ENCODE measurements at regions not wholly inside any gene's neighbourhood (a gene's known extent, or its start where the extent isn't known, plus 50 kb on each side); places are given as distances from the start of the nearest gene placed in this dataset.

DNA sequence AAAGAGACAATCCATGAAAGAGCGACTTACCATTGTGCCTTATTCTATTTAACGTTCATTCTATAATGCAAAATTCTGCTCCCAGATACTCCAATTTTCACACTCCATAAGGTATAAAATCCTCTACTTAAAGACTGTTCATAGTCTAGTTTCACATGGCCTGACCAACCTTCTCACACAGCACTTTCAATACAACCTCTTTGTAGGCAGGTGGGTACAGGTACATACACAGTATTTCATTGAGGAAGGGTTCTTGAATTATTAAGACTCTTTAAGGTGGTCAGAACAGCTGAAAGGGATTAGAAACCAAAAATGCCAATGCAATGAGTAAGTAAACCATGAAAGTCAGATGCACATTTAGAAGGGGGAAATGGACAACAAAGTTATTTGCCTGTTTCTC, 352.0 kb downstream of the PARP8 start:
- POLR2A ChIA-PET (ENCODE audit: partially characterized antibody): no interaction called here
- DNase-seq: no peak
- no peak overlapping the region for H3K4me3 ChIP-seq (ENCODE audit: low read length in 2 of 2)
- Mint-ChIP-seq H3K4me1 (no peaks in the 10 kb centered on the region), H3K4me3 (no peak overlapping the region), H3K9me3 (no peaks in the 10 kb centered on the region), H3K27ac (no peak overlapping the region), H3K27me3 (no peaks in the 10 kb centered on the region), H3K36me3 (no peaks in the 10 kb centered on the region)
- no peaks in the 10 kb centered on the region for H3K9me3 ChIP-seq (ENCODE audit: control insufficient read depth in 1 of 2, low read length in 2 of 2)
- CTCF ChIA-PET (ENCODE audit: partially characterized antibody): no interaction called here
- H3K4me1 ChIP-seq (ENCODE audit: insufficient read depth, low read length): no peaks in the 10 kb centered on the region
- H3K27ac ChIP-seq (ENCODE audit: low read depth, low read length): no peak overlapping the region
- intact Hi-C loops (cut with micrococcal nuclease): no loop called here
- no peaks in the 10 kb centered on the region for H3K36me3 ChIP-seq (ENCODE audit: insufficient read depth, low read length)
- no peaks in the 10 kb centered on the region for H3K27me3 ChIP-seq (ENCODE audit: insufficient read depth, low read length)

- peaks cover 0 to 6% (median 3%) of the 10 kb centered on the region in 8 donors for H3K9me3 Mint-ChIP-seq
- ChIA-PET POLR2A (ENCODE audit: partially characterized antibody) (no interaction called here), CTCF (ENCODE audit: partially characterized antibody) (interaction anchor here (0.6 kb wide), 1 partner anchor 218 kb away, joined by 3 read pairs; no protein-coding TSS in a partner anchor)
- Histone ChIP-seq H3K27ac (ENCODE audit: low read depth, low read length) (no peak overlapping the region), H3K27me3 (ENCODE audit: insufficient read depth, low read length) (no peaks in the 10 kb centered on the region), H3K9me3 (ENCODE audit: control insufficient read depth in 1 of 2, low read length in 2 of 2) (no peaks in the 10 kb centered on the region), H3K36me3 (ENCODE audit: insufficient read depth, low read length) (no peaks in the 10 kb centered on the region), H3K4me1 (ENCODE audit: insufficient read depth, low read length) (no peaks in the 10 kb centered on the region), H3K4me3 (ENCODE audit: low read length in 2 of 2) (no peak overlapping the region)
- no peaks in the 10 kb centered on the region for H3K4me1 Mint-ChIP-seq
- intact Hi-C loops (cut with micrococcal nuclease): no loop called here
- no peaks in the 10 kb centered on the region for H3K36me3 Mint-ChIP-seq
- H3K4me3 Mint-ChIP-seq: no peak overlapping the region
- no peak for DNase-seq
- peaks cover 2 to 4% of the 10 kb centered on the region in 2 donors for H3K27me3 Mint-ChIP-seq
- H3K27ac Mint-ChIP-seq: no peak overlapping the region
Observed at GRCh38 chr5:51024263-51024662, 357.8 kb downstream of the PARP8 start.

DNA sequence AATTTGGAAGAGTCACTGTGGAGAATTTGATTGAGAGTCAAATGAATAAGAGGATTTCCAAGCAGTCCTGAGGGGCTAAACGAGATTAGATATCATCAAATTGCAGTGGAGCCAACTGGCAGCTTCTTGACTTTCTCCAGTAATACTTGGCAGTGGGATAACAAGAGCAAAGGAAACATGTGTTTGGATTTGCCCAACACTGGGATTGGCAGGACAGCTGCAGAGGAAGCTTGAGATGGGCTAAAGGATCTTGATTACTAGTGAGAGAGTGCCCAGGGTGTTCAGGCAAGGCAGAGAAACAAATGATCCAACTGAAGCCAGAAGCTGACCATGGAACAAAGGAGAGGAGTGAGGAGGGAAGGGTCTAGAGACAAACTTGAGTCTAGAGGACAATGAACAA, 356.0 kb upstream of the ISL1 start:
- no peaks in the 10 kb centered on the region for H3K4me1 ChIP-seq (ENCODE audit: insufficient read depth, low read length)
- H3K4me3 Mint-ChIP-seq: no peak overlapping the region
- H3K4me3 ChIP-seq (ENCODE audit: low read length in 2 of 2): no peak overlapping the region
- H3K4me1 Mint-ChIP-seq: no peaks in the 10 kb centered on the region
- ChIA-PET CTCF (ENCODE audit: partially characterized antibody) (no interaction called here), POLR2A (ENCODE audit: partially characterized antibody) (no interaction called here)
- peaks cover 0 to 8% (median 3%) of the 10 kb centered on the region in 8 donors for H3K9me3 Mint-ChIP-seq
- intact Hi-C loops (cut with micrococcal nuclease): no loop called here
- no peaks in the 10 kb centered on the region for H3K27me3 ChIP-seq (ENCODE audit: insufficient read depth, low read length)
- no peaks in the 10 kb centered on the region for H3K36me3 Mint-ChIP-seq
- H3K27ac Mint-ChIP-seq: no peak overlapping the region
- H3K27me3 Mint-ChIP-seq: peaks cover 2 to 4% of the 10 kb centered on the region in 2 donors
- no peaks in the 10 kb centered on the region for H3K9me3 ChIP-seq (ENCODE audit: control insufficient read depth in 1 of 2, low read length in 2 of 2)
- no peak for DNase-seq
- H3K36me3 ChIP-seq (ENCODE audit: insufficient read depth, low read length): no peaks in the 10 kb centered on the region
- H3K27ac ChIP-seq (ENCODE audit: low read depth, low read length): no peak overlapping the region

GRCh38 chr5:51028394-51028793, 354.9 kb upstream of the ISL1 start:
- no peaks in the 10 kb centered on the region for H3K36me3 Mint-ChIP-seq
- DNase-seq: no peak
- no peak overlapping the region for H3K27ac Mint-ChIP-seq
- H3K4me1 Mint-ChIP-seq: no peaks in the 10 kb centered on the region
- CTCF ChIA-PET (ENCODE audit: partially characterized antibody): no interaction called here
- H3K27me3 ChIP-seq (ENCODE audit: insufficient read depth, low read length): no peaks in the 10 kb centered on the region
- no peak overlapping the region for H3K4me3 ChIP-seq (ENCODE audit: low read length in 2 of 2)
- H3K27ac ChIP-seq (ENCODE audit: low read depth, low read length): no peak overlapping the region
- H3K9me3 ChIP-seq (ENCODE audit: control insufficient read depth in 1 of 2, low read length in 2 of 2): no peaks in the 10 kb centered on the region
- intact Hi-C loops (cut with micrococcal nuclease): no loop called here
- H3K4me1 ChIP-seq (ENCODE audit: insufficient read depth, low read length): no peaks in the 10 kb centered on the region
- no peak overlapping the region for H3K4me3 Mint-ChIP-seq
- no peaks in the 10 kb centered on the region for H3K36me3 ChIP-seq (ENCODE audit: insufficient read depth, low read length)
- peaks cover 2 to 4% of the 10 kb centered on the region in 2 donors for H3K27me3 Mint-ChIP-seq
- POLR2A ChIA-PET (ENCODE audit: partially characterized antibody): no interaction called here
- H3K9me3 Mint-ChIP-seq: peaks cover 0 to 8% (median 3%) of the 10 kb centered on the region in 8 donors

GRCh38 chr5:51033215-51033614, 350.0 kb upstream of the ISL1 start:
- H3K27ac Mint-ChIP-seq: no peak overlapping the region

GRCh38 chr5:51034222-51034901, 348.9 kb upstream of the ISL1 start:
- H3K36me3 Mint-ChIP-seq: no peaks in the 10 kb centered on the region
- DNase-seq: no peak
- POLR2A ChIA-PET (ENCODE audit: partially characterized antibody): no interaction called here
- no peak overlapping the region for H3K4me3 ChIP-seq (ENCODE audit: low read length in 2 of 2)
- H3K4me1 ChIP-seq (ENCODE audit: insufficient read depth, low read length): no peaks in the 10 kb centered on the region
- H3K9me3 ChIP-seq (ENCODE audit: control insufficient read depth in 1 of 2, low read length in 2 of 2): no peaks in the 10 kb centered on the region
- H3K27ac ChIP-seq (ENCODE audit: low read depth, low read length): no peak overlapping the region
- no peak overlapping the region for H3K4me3 Mint-ChIP-seq
- no peak overlapping the region for H3K27ac Mint-ChIP-seq
- no peaks in the 10 kb centered on the region for H3K27me3 ChIP-seq (ENCODE audit: insufficient read depth, low read length)
- peaks cover 0 to 5% (median 0%) of the 10 kb centered on the region in 8 donors for H3K9me3 Mint-ChIP-seq
- intact Hi-C loops (cut with micrococcal nuclease): no loop called here
- H3K36me3 ChIP-seq (ENCODE audit: insufficient read depth, low read length): no peaks in the 10 kb centered on the region
- CTCF ChIA-PET (ENCODE audit: partially characterized antibody): no interaction called here
- peaks cover 2 to 3% of the 10 kb centered on the region in 2 donors for H3K27me3 Mint-ChIP-seq
- no peaks in the 10 kb centered on the region for H3K4me1 Mint-ChIP-seq

More at GRCh38 chr5:51033215-51033614, 350.0 kb upstream of the ISL1 start:
- H3K4me1 Mint-ChIP-seq: no peaks in the 10 kb centered on the region
- peaks cover 0 to 2% of the 10 kb centered on the region in 2 donors for H3K27me3 Mint-ChIP-seq
- Histone ChIP-seq H3K27me3 (ENCODE audit: insufficient read depth, low read length) (no peaks in the 10 kb centered on the region), H3K9me3 (ENCODE audit: control insufficient read depth in 1 of 2, low read length in 2 of 2) (no peaks in the 10 kb centered on the region), H3K4me3 (ENCODE audit: low read length in 2 of 2) (no peak overlapping the region), H3K4me1 (ENCODE audit: insufficient read depth, low read length) (no peaks in the 10 kb centered on the region), H3K36me3 (ENCODE audit: insufficient read depth, low read length) (no peaks in the 10 kb centered on the region), H3K27ac (ENCODE audit: low read depth, low read length) (no peak overlapping the region)
- CTCF ChIA-PET (ENCODE audit: partially characterized antibody): no interaction called here
- DNase-seq: no peak
- POLR2A ChIA-PET (ENCODE audit: partially characterized antibody): no interaction called here
- peaks cover 0 to 5% (median 0%) of the 10 kb centered on the region in 8 donors for H3K9me3 Mint-ChIP-seq
- intact Hi-C loops (cut with micrococcal nuclease): no loop called here
- no peak overlapping the region for H3K4me3 Mint-ChIP-seq
- H3K36me3 Mint-ChIP-seq: no peaks in the 10 kb centered on the region

- POLR2A ChIA-PET (ENCODE audit: partially characterized antibody): no interaction called here
- intact Hi-C loops (cut with micrococcal nuclease): no loop called here
Observed at GRCh38 chr5:51039424-51040329, 343.6 kb upstream of the ISL1 start.

More at GRCh38 chr5:51039424-51040329, 343.6 kb upstream of the ISL1 start:
- Histone ChIP-seq H3K9me3 (ENCODE audit: control insufficient read depth in 1 of 2, low read length in 2 of 2) (no peaks in the 10 kb centered on the region), H3K4me3 (ENCODE audit: low read length in 2 of 2) (no peak overlapping the region), H3K4me1 (ENCODE audit: insufficient read depth, low read length) (no peaks in the 10 kb centered on the region), H3K36me3 (ENCODE audit: insufficient read depth, low read length) (no peaks in the 10 kb centered on the region), H3K27me3 (ENCODE audit: insufficient read depth, low read length) (no peaks in the 10 kb centered on the region), H3K27ac (ENCODE audit: low read depth, low read length) (no peak overlapping the region)
- Mint-ChIP-seq H3K27ac (no peak overlapping the region), H3K27me3 (peaks cover 0 to 6% of the 10 kb centered on the region in 2 donors), H3K9me3 (no peaks in the 10 kb centered on the region), H3K36me3 (no peaks in the 10 kb centered on the region), H3K4me3 (no peak overlapping the region), H3K4me1 (no peaks in the 10 kb centered on the region)
- DNase-seq: no peak
- CTCF ChIA-PET (ENCODE audit: partially characterized antibody): no interaction called here

Data from CD4-positive, alpha-beta memory T cell (primary cell).